ENCODE measurements at regions not wholly inside any gene's neighbourhood (a gene's known extent, or its start where the extent isn't known, plus 50 kb on each side); places are given as distances from the start of the nearest gene placed in this dataset.

- TF ChIP-seq CTCF (conservative IDR thresholded peaks at IDR 0.05; ENCODE audit: low read depth, low read length): no peak
- TF ChIP-seq POLR2A (IDR thresholded peaks at IDR 0.05; ENCODE audit: low read depth, low read length): no peak
- no peak for TF ChIP-seq BHLHE40 (IDR thresholded peaks at IDR 0.05; ENCODE audit: low read depth, low read length)
- TF ChIP-seq RFX5 (IDR thresholded peaks at IDR 0.05; ENCODE audit: low read depth, low read length): no peak
- TF ChIP-seq CHD1 (IDR thresholded peaks at IDR 0.05; ENCODE audit: low read depth, low read length): no peak
- no peak for TF ChIP-seq MXI1 (IDR thresholded peaks at IDR 0.05; ENCODE audit: borderline replicate concordance, low read depth, low read length)
- no peak for TF ChIP-seq ELK1 (IDR thresholded peaks at IDR 0.05; ENCODE audit: borderline replicate concordance, low read depth, low read length)
- TF ChIP-seq RAD21 (IDR thresholded peaks at IDR 0.05; ENCODE audit: low read length): no peak
- no peak for TF ChIP-seq SMC3 (IDR thresholded peaks at IDR 0.05; ENCODE audit: low read depth, low read length)
- no peak for TF ChIP-seq USF2 (IDR thresholded peaks at IDR 0.05; ENCODE audit: low read depth, low read length)
- no peak for TF ChIP-seq MAZ (IDR thresholded peaks at IDR 0.05; ENCODE audit: borderline replicate concordance, low read depth, low read length)
- TF ChIP-seq CEBPB (IDR thresholded peaks at IDR 0.05; ENCODE audit: low read depth, low read length): peak; percentile 9; the same call in 1 of the 2 replicates
- TF ChIP-seq RCOR1 (IDR thresholded peaks at IDR 0.05; ENCODE audit: insufficient replicate concordance, low read length): no peak
- TF ChIP-seq FOS (IDR thresholded peaks at IDR 0.05; ENCODE audit: low read depth, low read length): no peak
Observed at GRCh38 chr2:155481141-155481540, 782.6 kb downstream of the KCNJ3 start.

Data from IMR-90 (cell line).